DMS53 (cell line): ENCODE measurements at regions not wholly inside any gene's neighbourhood (a gene's known extent, or its start where the extent isn't known, plus 50 kb on each side); places are given as distances from the start of the nearest gene placed in this dataset.
A peak's percentile ranks its signal among the peaks of the same experiment; 100 is the strongest.

Experiments
- DNase-seq: peaks from one replicate; lab custom pipeline; 2025; lab: John Stamatoyannopoulos, UW

DNA sequence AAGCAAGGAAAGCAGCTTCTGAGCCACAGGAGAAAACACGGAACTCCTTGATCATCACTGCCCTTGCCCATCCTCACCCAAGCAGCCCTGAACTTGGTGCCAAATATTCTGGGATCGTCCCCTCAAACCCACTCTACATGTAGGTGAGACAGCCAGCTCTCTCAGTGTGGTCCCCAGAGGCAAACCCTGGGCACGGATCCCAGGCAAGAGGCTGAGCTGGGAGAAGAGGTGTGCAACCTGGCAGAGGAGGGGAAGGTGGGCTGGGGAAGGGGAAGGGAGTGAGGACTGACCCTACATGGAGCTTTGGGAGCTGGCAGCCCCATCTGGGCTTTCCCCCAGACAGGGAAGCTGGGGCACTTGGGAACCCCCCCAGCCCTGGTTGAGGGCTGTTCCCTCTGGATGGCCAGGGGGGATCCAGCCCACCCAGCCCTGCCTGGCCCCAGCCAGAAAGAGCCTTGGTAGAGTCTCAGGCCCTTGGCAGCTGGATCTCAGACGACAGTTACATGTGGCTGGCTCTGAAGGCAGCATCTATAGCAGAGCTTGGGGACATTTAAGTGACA, 186.2 kb upstream of the CST7 start:
- no peak for DNase-seq

- DNase-seq: no peak
Observed at GRCh38 chr20:24763386-24764026, 185.6 kb upstream of the CST7 start.

- DNase-seq: no peak
Observed at GRCh38 chr20:24764027-24764793, 184.9 kb upstream of the CST7 start.

GRCh38 chr20:24764794-24765202, 184.3 kb upstream of the CST7 start:
- no peak for DNase-seq

DNA sequence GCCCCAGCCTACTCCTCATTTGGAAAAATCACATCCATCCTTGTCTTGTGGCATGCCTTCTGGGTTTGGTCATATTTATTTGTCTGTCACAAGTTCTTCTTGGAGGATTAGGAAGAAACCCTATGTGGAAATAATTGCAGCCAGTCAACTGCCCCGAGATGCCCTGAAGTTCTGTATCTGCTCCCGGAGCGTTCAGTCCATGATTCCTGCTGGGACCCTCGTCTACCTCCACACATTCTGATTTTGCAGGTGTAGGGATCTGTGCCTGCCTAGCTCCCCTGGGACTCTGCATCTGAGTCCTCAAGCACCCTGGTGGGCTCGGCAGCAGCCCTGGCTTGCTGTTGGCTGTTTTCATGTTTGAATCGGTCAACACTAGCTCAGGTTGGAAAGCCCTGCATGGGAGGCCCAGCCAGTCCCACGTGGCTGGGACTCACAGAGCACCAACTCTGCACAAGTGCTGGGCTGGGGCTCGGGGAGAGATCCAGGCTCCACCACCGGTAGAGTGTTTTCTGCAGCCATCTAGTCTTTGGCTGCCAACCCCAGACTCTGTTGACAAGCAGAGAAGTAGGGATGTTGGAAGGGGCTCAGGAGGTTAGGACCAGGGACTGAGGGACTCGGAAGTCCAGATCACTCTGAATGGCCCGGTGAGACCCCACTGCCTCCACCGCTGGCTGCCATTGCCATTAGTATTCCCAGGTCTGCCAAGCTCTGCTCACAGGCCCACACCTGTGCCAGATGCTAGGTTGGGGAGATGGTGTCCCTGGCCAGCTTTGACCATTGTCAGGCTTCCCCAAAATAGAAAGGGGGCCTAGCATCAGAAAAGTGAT, 183.5 kb upstream of the CST7 start:
- no peak for DNase-seq

- DNase-seq: no peak
Observed at GRCh38 chr20:24766143-24766527, 182.9 kb upstream of the CST7 start.

GRCh38 chr20:24766826-24767622, 182.0 kb upstream of the CST7 start:
- no peak for DNase-seq

GRCh38 chr20:24767623-24768100, 181.4 kb upstream of the CST7 start:
- no peak for DNase-seq

DNA sequence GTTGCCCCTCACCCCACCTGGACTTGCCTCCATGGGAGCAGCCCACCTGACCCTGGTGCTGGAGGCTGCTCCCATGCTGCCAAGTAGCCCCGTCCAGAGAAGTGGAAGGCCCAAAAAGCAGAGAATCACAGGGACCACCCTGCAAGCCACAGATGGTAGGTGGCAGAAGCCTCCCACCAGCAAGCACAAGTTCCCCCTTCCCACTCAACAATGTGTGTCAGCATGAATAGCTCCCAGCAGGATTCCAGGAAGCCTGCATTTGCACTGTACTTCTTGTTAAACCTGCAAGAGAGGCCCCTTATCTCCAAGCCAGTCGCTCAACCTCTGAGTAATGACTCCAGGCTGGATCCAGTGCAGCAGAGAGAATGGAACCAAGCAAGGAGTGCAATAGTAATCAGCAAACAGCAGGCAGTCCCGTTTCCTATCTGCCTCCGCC, 180.8 kb upstream of the CST7 start:
- DNase-seq: no peak

- no peak for DNase-seq
Observed at GRCh38 chr20:24768713-24769601, 180.1 kb upstream of the CST7 start.

DNA sequence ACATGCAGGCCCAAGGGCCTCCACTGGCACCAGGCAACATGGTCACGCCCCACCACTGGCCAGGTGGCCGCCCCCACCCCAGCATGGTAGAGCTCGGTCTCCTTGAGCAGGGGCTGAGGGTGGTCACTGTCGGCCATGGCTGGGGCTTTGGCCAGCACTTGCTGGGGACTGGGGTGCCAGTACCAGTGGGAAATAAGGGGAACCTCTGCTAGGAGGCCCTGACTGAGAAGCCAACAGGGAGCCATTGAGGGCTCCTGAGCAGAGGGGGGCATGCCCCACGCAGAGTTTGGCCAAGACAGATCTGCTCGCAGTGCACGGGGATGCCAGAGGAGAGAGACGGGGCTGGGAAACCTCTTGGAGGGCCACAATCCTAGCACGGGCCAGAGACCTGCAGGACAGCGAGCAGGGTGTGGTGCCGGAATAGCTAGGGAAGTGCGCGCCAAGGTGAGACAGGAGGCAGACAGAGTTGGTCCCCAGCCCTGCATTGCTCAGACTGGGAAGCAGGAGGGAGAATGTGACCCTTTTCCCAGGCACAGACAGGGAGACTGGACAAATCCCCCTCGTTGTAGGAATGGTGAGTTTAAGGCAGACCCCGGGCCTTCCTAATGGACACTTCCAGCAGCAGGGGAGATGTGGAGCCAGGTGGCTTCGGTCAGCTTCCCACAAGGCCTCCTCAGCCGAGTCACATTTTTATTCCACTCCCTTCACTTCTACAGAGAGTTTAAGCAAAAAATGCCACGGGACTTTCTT, 179.0 kb upstream of the CST7 start:
- DNase-seq: no peak

- DNase-seq: no peak
Observed at GRCh38 chr20:24770628-24771541, 178.2 kb upstream of the CST7 start.

DNA sequence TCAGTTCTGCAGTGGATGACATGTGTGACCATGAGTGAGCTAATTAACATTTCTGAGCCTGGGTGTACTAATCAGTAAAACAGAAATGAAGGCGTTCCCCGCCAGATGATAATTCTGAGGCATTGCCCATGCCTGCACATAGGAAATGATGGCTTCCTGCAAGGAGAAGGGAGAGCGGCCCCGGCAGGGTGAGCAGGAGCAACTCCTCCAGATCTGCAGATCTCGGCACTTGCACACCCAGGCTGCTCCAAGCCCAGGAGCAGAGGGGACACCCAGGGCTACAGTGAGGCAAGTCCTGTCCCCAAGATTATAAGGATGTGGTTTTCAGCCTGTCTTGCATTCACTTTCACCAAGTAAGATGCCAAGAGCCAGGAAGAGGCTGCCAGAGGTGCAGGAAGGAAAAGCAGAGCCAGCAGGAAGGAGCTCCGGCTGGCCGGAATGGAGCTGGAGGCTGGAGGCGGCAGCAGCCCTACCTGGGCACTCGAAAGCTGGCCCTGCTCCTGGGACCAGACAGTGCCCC, 177.5 kb upstream of the CST7 start:
- no peak for DNase-seq

DNA sequence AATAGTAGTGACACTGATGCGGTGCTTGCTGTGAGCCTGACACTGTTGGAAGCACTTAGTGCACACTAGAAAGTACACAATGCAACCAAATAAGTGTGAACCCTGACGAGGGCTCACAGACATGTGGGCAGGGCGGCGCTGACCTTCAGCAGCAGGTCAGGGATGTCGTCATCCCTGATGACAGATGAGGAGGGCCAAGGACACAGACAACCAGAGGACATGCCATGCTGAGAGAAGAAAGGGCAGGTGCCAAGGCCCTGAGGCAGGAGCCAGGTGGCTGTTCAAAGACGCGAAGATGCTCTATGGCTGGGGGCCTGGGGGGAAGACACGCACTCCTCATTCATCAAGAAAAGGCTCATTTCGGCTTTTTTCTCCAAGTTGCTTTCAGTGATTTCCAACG, 176.4 kb upstream of the CST7 start:
- DNase-seq: no peak

DNA sequence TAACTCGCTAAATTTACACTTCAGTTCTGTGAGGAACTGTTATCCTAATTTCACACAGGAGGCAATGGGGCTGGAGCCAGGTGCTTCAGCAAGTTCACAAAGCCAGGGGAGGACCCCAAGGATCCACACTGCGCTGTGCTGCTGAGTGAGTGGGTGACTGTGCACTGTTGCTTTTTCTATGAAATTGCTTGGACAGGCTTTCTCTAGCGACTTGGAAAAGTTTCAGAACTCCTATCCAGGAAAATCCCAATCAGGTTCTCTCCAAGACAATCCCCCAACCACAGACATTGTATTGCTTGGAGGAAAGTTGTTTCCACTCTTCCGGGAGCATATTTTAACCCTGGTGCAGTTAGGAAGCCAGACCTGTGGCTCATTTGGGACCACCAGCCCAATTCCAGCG, 175.9 kb upstream of the CST7 start:
- DNase-seq: no peak

- DNase-seq: peak; percentile 14
Observed at GRCh38 chr20:24773751-24774201, 175.3 kb upstream of the CST7 start.

- no peak for DNase-seq
Observed at GRCh38 chr20:24775966-24776365, 173.1 kb upstream of the CST7 start.

GRCh38 chr20:24776755-24777271, 172.3 kb upstream of the CST7 start:
- DNase-seq: no peak
